SK-N-SH (cell line): ENCODE measurements at regions not wholly inside any gene's neighbourhood (a gene's known extent, or its start where the extent isn't known, plus 50 kb on each side); places are given as distances from the start of the nearest gene placed in this dataset.

Experiments used
- CTCF ChIA-PET: fragments of 300-600, 350-600 bp; formaldehyde crosslinking; extraction: SDS; loops from one replicate; lab custom pipeline; 2021; lab: Yijun Ruan, JAX
- POLR2A ChIA-PET: fragments of 350-600 bp; sonication (Branson Sonifier 250); formaldehyde crosslinking; extraction: SDS; loops from one replicate; lab custom pipeline; 2020; ENCODE audit warnings: antibody characterized with exemption, inconsistent platforms; lab: Yijun Ruan, JAX
- DNase-seq: peaks from one replicate; pipeline ENCODE4 v3.0.0; 2012
- H2AFZ ChIP-seq: fragments of 200-600 bp; sonication (generic); 2 replicates; pipeline ENCODE4 v1.8.1; 2016; ENCODE audit warnings: antibody characterized with exemption, mild to moderate bottlenecking, low read depth
- H3F3A ChIP-seq: fragments of 200-600 bp; sonication (generic); replicated peaks from 2 replicates; pipeline ENCODE3; 2016; ENCODE audit warnings: antibody characterized with exemption, mild to moderate bottlenecking; ENCODE audit not compliant: insufficient read depth
- H3K27ac ChIP-seq, 2 experiments: fragments of 200-500 bp in 1 of 2; fragments of 200-600 bp in 1 of 2; sonication (Bioruptor generic) in 1 of 2; sonication (generic), shearing (Covaris generic) in 1 of 2; 2 replicates each; pipeline versions ENCODE4 v1.5.1 to v1.6.1; 2014 to 2016; ENCODE audit warnings: low read depth in 2 of 2, inconsistent platforms in 1 of 2, low read length in 1 of 2, mild to moderate bottlenecking in 1 of 2, mixed read lengths in 1 of 2
- H3K27me3 ChIP-seq: fragments of 200-600 bp; sonication (generic), shearing (Covaris generic); 2 replicates; pipeline ENCODE4 v1.6.1; 2016; ENCODE audit warnings: mixed run types; ENCODE audit not compliant: insufficient read depth
- H3K36me3 ChIP-seq, 2 experiments: fragments of 200-500 bp in 1 of 2; fragments of 200-600 bp in 1 of 2; sonication (Bioruptor generic) in 1 of 2; sonication (generic) in 1 of 2; replicated peaks in 1 of 2; 2 replicates each; pipeline versions ENCODE3 to v1.5.1; 2014 to 2016; ENCODE audit warnings: low read length in 1 of 2, mild to moderate bottlenecking in 1 of 2; ENCODE audit not compliant: insufficient read depth in 2 of 2, control insufficient read depth in 1 of 2
- H3K4me1 ChIP-seq, 2 experiments: fragments of 200-500 bp in 1 of 2; fragments of 200-600 bp in 1 of 2; sonication (Bioruptor generic) in 1 of 2; sonication (generic), shearing (Covaris generic) in 1 of 2; 2 replicates each; pipeline versions ENCODE4 v1.5.1 to v1.6.1; 2014 to 2016; ENCODE audit warnings: low read depth in 1 of 2, low read length in 1 of 2, mixed run types in 1 of 2; ENCODE audit not compliant: insufficient read depth in 2 of 2, control insufficient read depth in 1 of 2
- H3K4me2 ChIP-seq: fragments of 200-600 bp; sonication (generic), shearing (Covaris generic); 2 replicates; pipeline ENCODE4 v1.6.1; 2017; ENCODE audit warnings: mixed run types
- H3K4me3 ChIP-seq, 2 experiments: fragments of 200-500 bp in 1 of 2; fragments of 200-600 bp in 1 of 2; sonication (Bioruptor generic) in 1 of 2; sonication (generic), shearing (Covaris generic) in 1 of 2; 2 replicates each; pipeline versions ENCODE4 v1.5.1 to v1.8.1; 2014 to 2016; ENCODE audit warnings: low read depth in 2 of 2, inconsistent platforms in 1 of 2, low read length in 1 of 2, mild to moderate bottlenecking in 1 of 2, mixed read lengths in 1 of 2, moderate library complexity in 1 of 2
- H3K79me2 ChIP-seq: fragments of 200-600 bp; sonication (generic); 2 replicates; pipeline ENCODE4 v1.8.1; 2017; ENCODE audit warnings: mild to moderate bottlenecking; ENCODE audit not compliant: insufficient read depth
- H3K9ac ChIP-seq: fragments of 200-600 bp; sonication (generic); 2 replicates; pipeline ENCODE4 v1.6.1; 2017; ENCODE audit warnings: mixed run types
- H3K9me2 ChIP-seq: fragments of 200-600 bp; sonication (generic); 2 replicates; pipeline ENCODE4 v1.6.1; 2017; ENCODE audit warnings: mixed run types
- H3K9me3 ChIP-seq: fragments of 200-600 bp; sonication (generic); 2 replicates; pipeline ENCODE4 v1.6.1; 2017; ENCODE audit warnings: mixed run types, mild to moderate bottlenecking, moderate library complexity
- H4K20me1 ChIP-seq: fragments of 200-600 bp; sonication (generic); 2 replicates; pipeline ENCODE4 v1.6.1; 2017; ENCODE audit warnings: mild to moderate bottlenecking, mixed run types; ENCODE audit not compliant: insufficient read depth
- ELF1 ChIP-seq: IDR thresholded peaks from 2 replicates; pipeline ENCODE4 v1.4.0; 2012
- EZH2phosphoT487 ChIP-seq: fragments of 200-600 bp; sonication (generic); IDR thresholded peaks from 2 replicates; pipeline ENCODE4 v1.6.1; 2017; ENCODE audit warnings: low read depth, mixed run types, mild to moderate bottlenecking, antibody characterized with exemption, moderate library complexity, borderline replicate concordance
- FOSL2 ChIP-seq: IDR thresholded peaks from 2 replicates; pipeline ENCODE4 v1.4.0; 2012; ENCODE audit warnings: low read depth, mild to moderate bottlenecking, moderate library complexity, borderline replicate concordance
- FOXJ3 ChIP-seq: sonication (generic); formaldehyde crosslinking; IDR thresholded peaks from 2 replicates; pipeline ENCODE4 v1.5.1; 2020; ENCODE audit warnings: mild to moderate bottlenecking, missing genetic modification reagents
- GABPA ChIP-seq: IDR thresholded peaks from 2 replicates; pipeline ENCODE4 v1.4.0; 2012; ENCODE audit warnings: low read depth, mild to moderate bottlenecking
- GATA2 ChIP-seq: sonication (generic); formaldehyde crosslinking; IDR thresholded peaks from 2 replicates; pipeline ENCODE4 v1.5.0; 2020; ENCODE audit warnings: mild to moderate bottlenecking, missing genetic modification reagents
- IRF3 ChIP-seq: fragments of 150-350 bp; IDR thresholded peaks from 2 replicates; pipeline ENCODE4 v1.6.1; 2016; ENCODE audit warnings: mild to moderate bottlenecking, low read depth, low read length
- JUND ChIP-seq: IDR thresholded peaks from 2 replicates; pipeline ENCODE4 v1.4.0; 2012
- MAX ChIP-seq: IDR thresholded peaks from 2 replicates; pipeline ENCODE4 v1.4.0; 2012; ENCODE audit warnings: low read depth
- MXI1 ChIP-seq: IDR thresholded peaks from 2 replicates; pipeline ENCODE4 v1.6.1; 2012; ENCODE audit warnings: mild to moderate bottlenecking, low read depth, low read length, improper control_type of control experiment
- NRF1 ChIP-seq: IDR thresholded peaks from 2 replicates; pipeline ENCODE4 v1.6.1; 2012; ENCODE audit warnings: low read depth, mild to moderate bottlenecking, low read length
- POLR2AphosphoS5 ChIP-seq: IDR thresholded peaks from 2 replicates; pipeline ENCODE4 v1.6.1; 2012; ENCODE audit warnings: low read depth, low read length
- RAD21 ChIP-seq: IDR thresholded peaks from 2 replicates; pipeline ENCODE4 v1.6.1; 2012; ENCODE audit warnings: mild to moderate bottlenecking, low read length
- RCOR1 ChIP-seq: fragments of 150-350 bp; IDR thresholded peaks from 2 replicates; pipeline ENCODE4 v1.6.1; 2017; ENCODE audit warnings: antibody characterized with exemption, low read length
- RFX5 ChIP-seq: IDR thresholded peaks from 2 replicates; pipeline ENCODE4 v1.6.1; 2012; ENCODE audit warnings: mild to moderate bottlenecking, improper control_type of control experiment, low read length
- RXRA ChIP-seq: IDR thresholded peaks from 2 replicates; pipeline ENCODE4 v1.4.0; 2012; ENCODE audit warnings: low read depth, mild to moderate bottlenecking, borderline replicate concordance
- SIN3A ChIP-seq: IDR thresholded peaks from 2 replicates; pipeline ENCODE4 v1.6.1; 2012; ENCODE audit warnings: low read depth, mild to moderate bottlenecking, low read length, moderate library complexity, borderline replicate concordance
- TCF12 ChIP-seq: IDR thresholded peaks from 2 replicates; pipeline ENCODE4 v1.4.0; 2012
- TEAD4 ChIP-seq: IDR thresholded peaks from 2 replicates; pipeline ENCODE4 v1.4.0; 2012; ENCODE audit warnings: mild to moderate bottlenecking, borderline replicate concordance; ENCODE audit not compliant: insufficient read depth
- USF2 ChIP-seq: fragments of 150-350 bp; IDR thresholded peaks from 2 replicates; pipeline ENCODE4 v1.6.1; 2017; ENCODE audit warnings: antibody characterized with exemption, low read length, low read depth, borderline replicate concordance
- ZBTB33 ChIP-seq: IDR thresholded peaks from 2 replicates; pipeline ENCODE4 v1.4.0; 2012; ENCODE audit warnings: low read depth, borderline replicate concordance
- WGBS: methylation state at CpG from one replicate; pipeline ENCODE4 v1.1.6; 2017; ENCODE audit warnings: low lambda C conversion rate; 5-methylcytosine and 5-hydroxymethylcytosine counted together

DNA sequence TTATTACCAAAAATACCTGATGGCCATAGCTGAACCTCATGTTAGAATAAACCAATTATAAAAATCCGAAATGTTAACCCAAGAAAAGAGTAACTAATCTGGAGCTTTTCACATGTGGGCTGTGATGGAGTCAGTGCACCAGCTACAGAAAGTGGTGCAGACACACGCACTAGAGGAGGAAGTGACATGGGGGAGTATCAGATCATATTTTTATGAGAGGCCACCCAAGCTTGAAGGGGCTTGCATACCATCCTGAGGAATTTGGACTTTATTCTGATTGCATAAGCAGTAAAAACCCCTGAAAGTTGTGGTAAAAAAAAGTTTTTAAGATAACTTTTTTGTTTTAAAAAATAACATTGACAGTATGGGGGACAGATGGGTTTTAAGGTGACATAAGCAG is 1148.5 kb upstream of the CELF2 start:
- WGBS: 9% methylated on average over 2 of the region's 2 CpGs
- H3K27me3 ChIP-seq: no peaks in the 10 kb centered on the region
- no peak for TF ChIP-seq RCOR1
- no peak for TF ChIP-seq GABPA
- no peak for TF ChIP-seq MXI1
- no peak for TF ChIP-seq RAD21
- TF ChIP-seq RFX5: no peak
- no peak for TF ChIP-seq NRF1
- no peak for TF ChIP-seq EZH2phosphoT487
- no peak for TF ChIP-seq IRF3
- TF ChIP-seq MAX: no peak
- no peak for TF ChIP-seq TEAD4
- TF ChIP-seq RXRA: no peak
- no peak for TF ChIP-seq POLR2AphosphoS5
- TF ChIP-seq GATA2 (CRISPR knock-in tag): no peak
- TF ChIP-seq JUND: no peak
- TF ChIP-seq FOXJ3: no peak
- TF ChIP-seq USF2: no peak
- TF ChIP-seq ELF1: no peak
- H3K9me3 ChIP-seq: no peaks in the 10 kb centered on the region
- H3K9me2 ChIP-seq: no peaks in the 10 kb centered on the region
- ChIA-PET CTCF (no interaction called here), POLR2A (no interaction called here)
- H3K4me2 ChIP-seq: no peak overlapping the region
- no peak overlapping the region for H3K9ac ChIP-seq
- peaks cover 0 to 3% of the 10 kb centered on the region in 2 experiments for H3K36me3 ChIP-seq
- H3F3A ChIP-seq: no peaks in the 10 kb centered on the region
- no peaks in the 10 kb centered on the region for H3K79me2 ChIP-seq
- no peaks in the 10 kb centered on the region for H3K4me1 ChIP-seq
- no peak overlapping the region for H3K27ac ChIP-seq
- H4K20me1 ChIP-seq: no peaks in the 10 kb centered on the region
- no peak for DNase-seq
- no peak overlapping the region for H3K4me3 ChIP-seq
- no peak overlapping the region for H2AFZ ChIP-seq

GRCh38 chr10:9869606-9870176 is 1148.0 kb upstream of the CELF2 start:
- H3K9ac ChIP-seq: no peak overlapping the region
- no peaks in the 10 kb centered on the region for H3K4me1 ChIP-seq
- 19% methylated on average over 3 of the region's 5 CpGs for WGBS
- no peak overlapping the region for H3K27ac ChIP-seq
- CTCF ChIA-PET: no interaction called here
- no peak overlapping the region for H2AFZ ChIP-seq
- H3F3A ChIP-seq: no peaks in the 10 kb centered on the region
- DNase-seq: no peak
- TF ChIP-seq TCF12 (no peak), GATA2 (CRISPR knock-in tag) (no peak), MAX (no peak), POLR2AphosphoS5 (no peak), FOSL2 (no peak), USF2 (no peak), RFX5 (no peak), ZBTB33 (no peak), SIN3A (no peak), FOXJ3 (no peak)
- H3K9me2 ChIP-seq: no peaks in the 10 kb centered on the region
- POLR2A ChIA-PET: no interaction called here
- no peak overlapping the region for H3K4me3 ChIP-seq
- H3K9me3 ChIP-seq: no peaks in the 10 kb centered on the region
- no peaks in the 10 kb centered on the region for H3K27me3 ChIP-seq
- no peak overlapping the region for H3K4me2 ChIP-seq
- peaks cover 0 to 3% of the 10 kb centered on the region in 2 experiments for H3K36me3 ChIP-seq
- no peaks in the 10 kb centered on the region for H4K20me1 ChIP-seq
- no peaks in the 10 kb centered on the region for H3K79me2 ChIP-seq
